MCF 10A (cell line): ENCODE measurements at regions not wholly inside any gene's neighbourhood (a gene's known extent, or its start where the extent isn't known, plus 50 kb on each side); places are given as distances from the start of the nearest gene placed in this dataset.

Experiments
- BruUV-seq: library from RNA; stranded (reverse); fragments of 400-500 nt; replicated peaks from 2 replicates; lab custom pipeline; 2021; lab: Mats Ljungman, UMichigan
- CTCF ChIA-PET: fragments of 300-600 bp; sonication (Branson Sonifier 250); formaldehyde crosslinking; extraction: SDS; loops from one replicate; lab custom pipeline; 2021; ENCODE audit warnings: antibody characterized with exemption, inconsistent platforms; lab: Yijun Ruan, JAX
- POLR2A ChIA-PET: fragments of 300-600, 350-650 bp; sonication (Branson Sonifier 250); formaldehyde crosslinking; extraction: SDS; loops from one replicate; lab custom pipeline; 2020; ENCODE audit warnings: antibody characterized with exemption, inconsistent platforms; lab: Yijun Ruan, JAX
- DNase-seq: peaks from one replicate; pipeline ENCODE4 v3.0.0-alpha.2; 2018; ENCODE audit not compliant: unreplicated experiment
- H3K27ac Mint-ChIP-seq: one replicate; pipeline ENCODE4 v1.8.0; 2022; ENCODE audit warnings: mild to moderate bottlenecking, low read depth, mixed read lengths; ENCODE audit not compliant: unreplicated experiment
- H3K27me3 Mint-ChIP-seq: one replicate; pipeline ENCODE4 v1.8.0; 2022; ENCODE audit warnings: mixed read lengths; ENCODE audit not compliant: insufficient read depth, unreplicated experiment
- H3K36me3 Mint-ChIP-seq: one replicate; pipeline ENCODE4 v1.8.0; 2022; ENCODE audit warnings: mild to moderate bottlenecking, moderate library complexity, mixed read lengths; ENCODE audit not compliant: insufficient read depth, unreplicated experiment
- H3K4me1 Mint-ChIP-seq: one replicate; pipeline ENCODE4 v1.8.0; 2022; ENCODE audit warnings: mixed read lengths; ENCODE audit not compliant: insufficient read depth, unreplicated experiment
- H3K4me3 Mint-ChIP-seq: one replicate; pipeline ENCODE4 v1.8.0; 2022; ENCODE audit warnings: mild to moderate bottlenecking, moderate library complexity, mixed read lengths; ENCODE audit not compliant: unreplicated experiment
- H3K9me3 Mint-ChIP-seq: one replicate; pipeline ENCODE4 v1.8.0; 2022; ENCODE audit warnings: mixed read lengths; ENCODE audit not compliant: unreplicated experiment
- CTCF ChIP-seq: fragments of 200-600 bp; IDR thresholded peaks from one replicate; pipeline ENCODE4 v1.8.0; 2022; ENCODE audit warnings: antibody characterized with exemption, mild to moderate bottlenecking; ENCODE audit not compliant: unreplicated experiment
- intact Hi-C: fragments of 100-400 bp; cut with micrococcal nuclease; formaldehyde crosslinking; loops from 2 replicates; pipeline ENCODE4 v1.14.1; 2022

GRCh38 chr16:82382521-82382920 lies 212.5 kb upstream of the MPHOSPH6 start:
- POLR2A ChIA-PET: no interaction called here
- CTCF ChIA-PET: no interaction called here
- no TSS peak for BruUV-seq
- intact Hi-C loops: no loop called here
- Mint-ChIP-seq H3K27me3 (peaks cover 63% of the 10 kb centered on the region), H3K4me1 (no peaks in the 10 kb centered on the region), H3K9me3 (no peaks in the 10 kb centered on the region), H3K27ac (no peak overlapping the region), H3K4me3 (no peak overlapping the region), H3K36me3 (no peaks in the 10 kb centered on the region)
- no peak for DNase-seq
- no peak for TF ChIP-seq CTCF

GRCh38 chr16:82379551-82379950 lies 209.5 kb upstream of the MPHOSPH6 start:
- Mint-ChIP-seq H3K4me3 (no peak overlapping the region), H3K27ac (no peak overlapping the region), H3K9me3 (no peaks in the 10 kb centered on the region), H3K36me3 (no peaks in the 10 kb centered on the region), H3K27me3 (peaks cover 51% of the 10 kb centered on the region), H3K4me1 (no peaks in the 10 kb centered on the region)
- intact Hi-C loops: no loop called here
- BruUV-seq: no TSS peak
- no peak for TF ChIP-seq CTCF
- ChIA-PET CTCF (no interaction called here), POLR2A (no interaction called here)
- no peak for DNase-seq

GRCh38 chr16:82373976-82374375 lies 204.0 kb upstream of the MPHOSPH6 start:
- H3K27ac Mint-ChIP-seq: no peak overlapping the region
- CTCF ChIA-PET: interaction anchor here (0.7 kb wide), 2 partner anchors 110 to 1051 kb away, joined by 3 to 4 read pairs; no protein-coding TSS in a partner anchor
- BruUV-seq: no TSS peak
- peaks cover 5% of the 10 kb centered on the region for H3K36me3 Mint-ChIP-seq
- TF ChIP-seq CTCF: no peak
- no peak for DNase-seq
- H3K9me3 Mint-ChIP-seq: no peaks in the 10 kb centered on the region
- H3K27me3 Mint-ChIP-seq: peaks cover 50% of the 10 kb centered on the region
- H3K4me3 Mint-ChIP-seq: no peak overlapping the region
- POLR2A ChIA-PET: no interaction called here
- intact Hi-C loops: no loop called here
- H3K4me1 Mint-ChIP-seq: no peaks in the 10 kb centered on the region

GRCh38 chr16:82370282-82370681 lies 200.3 kb upstream of the MPHOSPH6 start:
- no peak for TF ChIP-seq CTCF
- no peak overlapping the region for H3K4me3 Mint-ChIP-seq
- ChIA-PET POLR2A (no interaction called here), CTCF (no interaction called here)
- peaks cover 57% of the 10 kb centered on the region for H3K27me3 Mint-ChIP-seq
- peaks cover 5% of the 10 kb centered on the region for H3K36me3 Mint-ChIP-seq
- no peak for DNase-seq
- intact Hi-C loops: no loop called here
- no peak overlapping the region for H3K27ac Mint-ChIP-seq
- H3K9me3 Mint-ChIP-seq: no peaks in the 10 kb centered on the region
- H3K4me1 Mint-ChIP-seq: no peaks in the 10 kb centered on the region
- BruUV-seq: no TSS peak
